ENCODE measurements at regions not wholly inside any gene's neighbourhood (a gene's known extent, or its start where the extent isn't known, plus 50 kb on each side); places are given as distances from the start of the nearest gene placed in this dataset.

DNA sequence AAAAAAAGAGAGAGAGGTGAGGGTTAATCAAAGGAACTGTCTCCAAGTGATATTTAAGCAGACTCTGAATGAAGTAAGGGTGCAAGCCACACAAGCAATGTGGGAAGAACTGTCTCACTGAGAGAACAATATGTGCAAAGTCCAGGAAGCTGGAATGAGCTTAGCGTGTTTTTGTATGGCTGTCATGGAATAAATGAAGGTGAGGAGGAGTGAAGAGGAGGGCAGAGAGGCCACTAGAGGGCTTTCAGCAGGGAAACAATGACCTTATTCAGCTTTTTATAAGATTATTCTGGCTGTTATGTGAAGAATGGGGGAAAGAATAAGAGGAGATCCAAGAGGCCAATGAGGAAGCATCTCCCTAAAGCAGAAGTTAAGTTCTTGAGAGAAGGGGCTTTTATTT lies 86.9 kb upstream of the COL8A1 start:
- H3K27ac Mint-ChIP-seq, result no peak overlapping the region
- intact Hi-C loops (cut with micrococcal nuclease), result no loop called here
- DNase-seq (no peak), ATAC-seq (no peak)
- H3K4me3 Mint-ChIP-seq, result no peak overlapping the region
- no peaks in the 10 kb centered on the region for H3K4me1 Mint-ChIP-seq (ENCODE audit: low read depth)
- CTCF ChIA-PET, result interaction anchor here (1.0 kb wide), 1 partner anchor 8 kb away, joined by 3 read pairs; no protein-coding TSS in a partner anchor
- H3K36me3 Mint-ChIP-seq (ENCODE audit: low read depth), result no peaks in the 10 kb centered on the region
- TF ChIP-seq, protein P1, sequence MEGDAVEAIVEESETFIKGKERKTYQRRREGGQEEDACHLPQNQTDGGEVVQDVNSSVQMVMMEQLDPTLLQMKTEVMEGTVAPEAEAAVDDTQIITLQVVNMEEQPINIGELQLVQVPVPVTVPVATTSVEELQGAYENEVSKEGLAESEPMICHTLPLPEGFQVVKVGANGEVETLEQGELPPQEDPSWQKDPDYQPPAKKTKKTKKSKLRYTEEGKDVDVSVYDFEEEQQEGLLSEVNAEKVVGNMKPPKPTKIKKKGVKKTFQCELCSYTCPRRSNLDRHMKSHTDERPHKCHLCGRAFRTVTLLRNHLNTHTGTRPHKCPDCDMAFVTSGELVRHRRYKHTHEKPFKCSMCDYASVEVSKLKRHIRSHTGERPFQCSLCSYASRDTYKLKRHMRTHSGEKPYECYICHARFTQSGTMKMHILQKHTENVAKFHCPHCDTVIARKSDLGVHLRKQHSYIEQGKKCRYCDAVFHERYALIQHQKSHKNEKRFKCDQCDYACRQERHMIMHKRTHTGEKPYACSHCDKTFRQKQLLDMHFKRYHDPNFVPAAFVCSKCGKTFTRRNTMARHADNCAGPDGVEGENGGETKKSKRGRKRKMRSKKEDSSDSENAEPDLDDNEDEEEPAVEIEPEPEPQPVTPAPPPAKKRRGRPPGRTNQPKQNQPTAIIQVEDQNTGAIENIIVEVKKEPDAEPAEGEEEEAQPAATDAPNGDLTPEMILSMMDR (IDR thresholded peaks at IDR 0.05), result no peak
- no peaks in the 10 kb centered on the region for H3K27me3 Mint-ChIP-seq
- POLR2A ChIA-PET, result no interaction called here
- no peaks in the 10 kb centered on the region for H3K9me3 Mint-ChIP-seq

DNA sequence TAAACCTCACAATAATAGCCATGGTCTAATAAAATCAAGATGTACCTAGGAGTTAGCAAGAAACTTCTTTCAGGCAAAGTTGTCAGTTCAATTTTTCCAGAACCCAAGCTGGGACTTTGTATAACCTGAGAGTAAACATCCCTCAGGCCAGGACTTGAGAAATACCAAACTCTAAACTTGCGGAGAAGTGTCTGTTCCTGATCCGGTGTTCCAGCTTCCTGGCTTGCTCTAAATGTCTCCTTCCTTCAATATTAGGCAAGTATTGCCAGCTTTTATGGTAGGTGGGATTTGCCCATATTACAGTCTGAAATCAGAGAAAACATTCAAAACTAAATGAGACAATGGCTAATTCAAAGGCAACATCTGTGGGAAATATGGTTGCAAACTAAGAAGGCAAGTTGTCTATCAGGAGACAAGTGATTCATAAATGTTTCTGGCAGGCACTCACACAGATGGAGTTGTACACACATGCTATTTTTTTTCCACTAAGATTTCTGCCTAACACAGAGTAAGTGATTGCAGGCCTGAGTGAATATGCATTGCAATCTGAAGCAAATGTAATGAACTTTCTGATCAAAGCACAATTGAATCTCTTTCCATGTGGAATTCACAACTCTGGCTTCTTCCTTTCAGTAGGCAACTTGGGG lies 88.3 kb upstream of the COL8A1 start:
- ATAC-seq (no peak), DNase-seq (no peak)
- H3K27ac Mint-ChIP-seq, result no peak overlapping the region
- peaks cover 4% of the 10 kb centered on the region for H3K4me1 Mint-ChIP-seq (ENCODE audit: low read depth)
- no peak overlapping the region for H3K4me3 Mint-ChIP-seq
- H3K9me3 Mint-ChIP-seq, result no peaks in the 10 kb centered on the region
- CTCF ChIA-PET, result no interaction called here
- H3K36me3 Mint-ChIP-seq (ENCODE audit: low read depth), result no peaks in the 10 kb centered on the region
- intact Hi-C loops (cut with micrococcal nuclease), result no loop called here
- POLR2A ChIA-PET, result no interaction called here
- TF ChIP-seq, protein P1 (IDR thresholded peaks at IDR 0.05), result no peak
- H3K27me3 Mint-ChIP-seq, result no peaks in the 10 kb centered on the region

DNA sequence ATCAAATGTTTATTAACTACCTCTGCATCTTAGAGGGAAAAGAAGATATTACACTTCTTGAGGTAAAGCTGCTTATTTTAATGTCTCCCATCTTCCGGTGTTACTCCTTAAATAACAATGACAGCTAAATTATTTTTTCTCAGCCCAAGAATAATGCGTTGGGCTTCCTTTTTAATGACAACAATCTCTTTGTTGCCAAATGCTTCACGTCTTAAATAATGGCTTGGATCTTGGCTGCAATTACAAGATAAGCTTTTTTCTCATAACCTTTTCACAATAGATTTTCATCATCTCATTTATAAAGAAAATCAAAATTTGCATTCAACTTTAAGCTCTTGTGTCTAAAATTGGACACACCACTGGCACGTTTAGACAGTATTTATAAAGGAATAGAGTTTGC lies 89.2 kb upstream of the COL8A1 start:
- ATAC-seq (no peak), DNase-seq (no peak)
- no peak overlapping the region for H3K27ac Mint-ChIP-seq
- intact Hi-C loops (cut with micrococcal nuclease), result no loop called here
- peaks cover 4% of the 10 kb centered on the region for H3K4me1 Mint-ChIP-seq (ENCODE audit: low read depth)
- no peaks in the 10 kb centered on the region for H3K27me3 Mint-ChIP-seq
- ChIA-PET POLR2A (no interaction called here), CTCF (interaction anchor here (1.2 kb wide), 1 partner anchor 20 kb away, joined by 3 read pairs; no protein-coding TSS in a partner anchor)
- no peaks in the 10 kb centered on the region for H3K9me3 Mint-ChIP-seq
- TF ChIP-seq, protein P1 (IDR thresholded peaks at IDR 0.05), result no peak
- no peaks in the 10 kb centered on the region for H3K36me3 Mint-ChIP-seq (ENCODE audit: low read depth)
- H3K4me3 Mint-ChIP-seq, result no peak overlapping the region

DNA sequence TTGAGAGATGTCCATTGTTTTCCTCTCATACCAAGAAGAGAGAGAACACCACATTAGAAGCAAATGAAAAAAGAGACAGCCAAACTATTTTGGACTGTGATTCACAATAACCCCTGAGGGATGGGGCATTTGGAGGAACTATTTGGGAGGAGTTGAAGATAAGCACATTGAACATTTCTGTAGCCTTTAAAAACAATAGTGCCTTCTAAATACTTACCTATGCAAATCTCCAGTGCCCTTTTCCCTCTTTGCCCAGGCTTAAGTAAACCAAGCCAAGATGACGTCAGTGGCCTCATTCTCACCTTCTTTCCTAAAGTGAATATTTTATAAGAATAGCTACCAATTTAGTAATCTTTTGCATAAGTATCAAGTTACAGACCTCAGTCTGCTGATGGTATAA lies 89.7 kb upstream of the COL8A1 start:
- Mint-ChIP-seq H3K4me1 (ENCODE audit: low read depth) (peaks cover 4% of the 10 kb centered on the region), H3K27ac (no peak overlapping the region), H3K9me3 (no peaks in the 10 kb centered on the region), H3K27me3 (no peaks in the 10 kb centered on the region), H3K36me3 (ENCODE audit: low read depth) (no peaks in the 10 kb centered on the region), H3K4me3 (no peak overlapping the region)
- intact Hi-C loops (cut with micrococcal nuclease), result no loop called here
- DNase-seq, result no peak
- TF ChIP-seq, protein P1 (IDR thresholded peaks at IDR 0.05), result no peak
- POLR2A ChIA-PET, result no interaction called here
- no peak for ATAC-seq
- CTCF ChIA-PET, result interaction anchor here (1.2 kb wide), 1 partner anchor 19 kb away, joined by 3 read pairs; no protein-coding TSS in a partner anchor

DNA sequence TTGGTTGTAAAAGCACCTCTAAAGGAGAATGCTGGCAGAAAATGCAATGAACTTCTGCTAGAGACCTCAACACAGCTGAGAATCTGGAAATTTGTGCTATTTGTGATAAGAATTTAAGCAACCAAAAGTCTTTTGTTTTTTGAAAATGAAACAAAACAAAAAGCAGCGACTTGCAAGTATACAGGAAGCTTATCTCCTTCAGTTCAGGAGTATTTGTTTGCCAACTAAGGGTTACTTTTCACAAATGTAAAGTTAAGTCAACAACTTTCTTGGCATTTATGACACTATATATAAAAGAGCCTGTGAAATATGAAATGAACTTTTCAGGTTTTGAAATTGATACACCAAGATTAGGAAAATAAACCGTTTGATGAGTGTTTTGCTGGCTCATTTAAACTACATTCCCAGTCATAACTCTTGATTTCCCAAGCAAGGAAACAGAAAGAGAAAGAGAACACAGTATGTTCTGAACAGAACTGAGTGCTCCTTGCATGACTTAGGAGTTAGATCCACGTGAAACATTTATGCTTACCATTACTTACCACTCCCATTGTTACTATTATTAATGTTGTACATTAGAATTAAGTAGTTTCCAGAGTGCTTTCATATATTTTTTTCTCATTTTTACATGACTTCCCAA lies 92.3 kb upstream of the COL8A1 start:
- H3K36me3 Mint-ChIP-seq (ENCODE audit: low read depth), result no peaks in the 10 kb centered on the region
- CTCF ChIA-PET, result no interaction called here
- H3K4me3 Mint-ChIP-seq, result no peak overlapping the region
- H3K9me3 Mint-ChIP-seq, result no peaks in the 10 kb centered on the region
- no peak overlapping the region for H3K27ac Mint-ChIP-seq
- POLR2A ChIA-PET, result no interaction called here
- H3K27me3 Mint-ChIP-seq, result no peaks in the 10 kb centered on the region
- peaks cover 9% of the 10 kb centered on the region for H3K4me1 Mint-ChIP-seq (ENCODE audit: low read depth)
- intact Hi-C loops (cut with micrococcal nuclease), result no loop called here
- DNase-seq (no peak), ATAC-seq (no peak)
- TF ChIP-seq, protein P1 (IDR thresholded peaks at IDR 0.05), result no peak
